Endothelial cell of umbilical vein (primary cell): ENCODE measurements at regions not wholly inside any gene's neighbourhood (a gene's known extent, or its start where the extent isn't known, plus 50 kb on each side); places are given as distances from the start of the nearest gene placed in this dataset.

Source experiments
- BruUV-seq: library from RNA; stranded (reverse); fragments of 400-500 nt; replicated peaks from 2 replicates; lab custom pipeline; 2021; lab: Mats Ljungman, UMichigan
- CTCF ChIA-PET: fragments of 300-600, 350-600 bp; sonication (Branson Sonifier 250); formaldehyde crosslinking; loops from one replicate; lab custom pipeline; 2021; ENCODE audit warnings: antibody characterized with exemption, inconsistent platforms; lab: Charles Lee
- POLR2A ChIA-PET: fragments of 300-600, 350-600 bp; sonication (Branson Sonifier 250); formaldehyde crosslinking; loops from one replicate; lab custom pipeline; 2021; ENCODE audit warnings: antibody characterized with exemption, inconsistent platforms; lab: Charles Lee
- DNase-seq: peaks from one replicate; pipeline ENCODE4 v3.0.0-alpha.2; 2011; ENCODE audit warnings: low read depth, low spot score
- FAIRE-seq: peaks from 2 replicates; lab custom pipeline; 2011; peaks lifted over from hg19 to GRCh38; lab: Jason Lieb, UNC
- H2AFZ ChIP-seq: 2 replicates; pipeline ENCODE4 v1.6.0; 2012; ENCODE audit warnings: low read depth, low read length, control low read depth, inconsistent platforms
- H3K27ac ChIP-seq: 2 replicates; pipeline ENCODE4 v1.5.1; 2011; ENCODE audit warnings: low read depth, mild to moderate bottlenecking, control low read depth, low read length, moderate library complexity; ENCODE audit not compliant: insufficient read depth
- H3K27me3 ChIP-seq, 2 experiments: 2 replicates each; pipeline versions ENCODE4 v1.6.0 to v1.6.1; 2011; ENCODE audit warnings: low read length in 2 of 2, mixed read lengths in 1 of 2; ENCODE audit not compliant: control insufficient read depth in 2 of 2, insufficient read depth in 2 of 2
- H3K36me3 ChIP-seq, 2 experiments: 2 replicates in 1 of 2; 3 replicates in 1 of 2; pipeline ENCODE4 v1.5.1; 2011; ENCODE audit warnings: low read length in 2 of 2, mild to moderate bottlenecking in 1 of 2, moderate library complexity in 1 of 2; ENCODE audit not compliant: control insufficient read depth in 2 of 2, insufficient read depth in 2 of 2; ENCODE audit errors: extremely low read depth in 1 of 2
- H3K4me1 ChIP-seq: 3 replicates; pipeline ENCODE4 v1.5.1; 2011; ENCODE audit warnings: mild to moderate bottlenecking, low read length; ENCODE audit not compliant: control insufficient read depth, insufficient read depth; ENCODE audit errors: extremely low read depth
- H3K4me2 ChIP-seq: 2 replicates; pipeline ENCODE4 v1.6.1; 2011; ENCODE audit warnings: low read length, control low read depth, mixed read lengths; ENCODE audit not compliant: insufficient read depth
- H3K4me3 ChIP-seq, 3 experiments: fragments of 200-600 bp in 1 of 3; sonication (generic), shearing (Covaris generic) in 1 of 3; replicated peaks in 1 of 3; 2 replicates each; pipeline ENCODE4 v1.5.1; 2011 to 2016; ENCODE audit warnings: control low read depth in 3 of 3, low read length in 3 of 3, mild to moderate bottlenecking in 2 of 3, inconsistent platforms in 1 of 3, low read depth in 1 of 3, moderate library complexity in 1 of 3; ENCODE audit not compliant: insufficient read depth in 1 of 3
- H3K79me2 ChIP-seq: 2 replicates; pipeline ENCODE4 v1.6.0; 2012; ENCODE audit warnings: low read length, inconsistent platforms; ENCODE audit not compliant: control insufficient read depth, insufficient read depth
- H3K9ac ChIP-seq: replicated peaks from 2 replicates; pipeline ENCODE3; 2011; ENCODE audit warnings: low read length, control low read depth; ENCODE audit not compliant: insufficient read depth; ENCODE audit errors: extremely low read depth
- H3K9me1 ChIP-seq: replicated peaks from 3 replicates; pipeline ENCODE4 v1.6.0; 2011; ENCODE audit warnings: mild to moderate bottlenecking, low read length; ENCODE audit not compliant: control insufficient read depth, insufficient read depth; ENCODE audit errors: extremely low read depth
- H3K9me3 ChIP-seq: replicated peaks from 2 replicates; pipeline ENCODE4 v1.5.1; 2012; ENCODE audit warnings: low read length, inconsistent platforms; ENCODE audit not compliant: control insufficient read depth, insufficient read depth
- H4K20me1 ChIP-seq: replicated peaks from 2 replicates; pipeline ENCODE3; 2011; ENCODE audit warnings: mild to moderate bottlenecking, low read length; ENCODE audit not compliant: control insufficient read depth, insufficient read depth; ENCODE audit errors: extremely low read depth
- CTCF ChIP-seq, 2 donors: IDR thresholded peaks; 1 replicate in 1 of 2; 2 replicates in 1 of 2; pipeline ENCODE4 v1.5.1; 2011; ENCODE audit warnings: low read length in 2 of 2, mild to moderate bottlenecking in 2 of 2, moderate library complexity in 2 of 2, control low read depth in 1 of 2, inconsistent platforms in 1 of 2, low read depth in 1 of 2; ENCODE audit not compliant: insufficient read depth in 1 of 2; ENCODE audit errors: extremely low read depth in 1 of 2
- EZH2 ChIP-seq: IDR thresholded peaks from 2 replicates; pipeline ENCODE4 v1.6.1; 2012; ENCODE audit warnings: borderline replicate concordance, low read depth, mild to moderate bottlenecking, moderate library complexity, low read length, inconsistent platforms; ENCODE audit not compliant: severe bottlenecking
- FOS ChIP-seq: IDR thresholded peaks from 2 replicates; pipeline ENCODE4 v1.6.1; 2011; ENCODE audit warnings: mild to moderate bottlenecking, low read length, moderate library complexity, borderline replicate concordance; ENCODE audit not compliant: insufficient read depth
- GATA2 ChIP-seq: IDR thresholded peaks from 2 replicates; pipeline ENCODE4 v1.7.0; 2011; ENCODE audit warnings: low read depth, mild to moderate bottlenecking, moderate library complexity, mixed read lengths, low read length; ENCODE audit not compliant: insufficient read length, insufficient read depth
- JUN ChIP-seq: IDR thresholded peaks from 2 replicates; pipeline ENCODE4 v1.6.1; 2011; ENCODE audit warnings: borderline replicate concordance, low read depth; ENCODE audit not compliant: insufficient read length, insufficient read depth
- MYC ChIP-seq: IDR thresholded peaks from one replicate; pipeline ENCODE4 v1.6.1; 2011; ENCODE audit warnings: mild to moderate bottlenecking, low read depth, low read length
- POLR2A ChIP-seq: IDR thresholded peaks from 2 replicates; pipeline ENCODE4 v1.6.1; 2012; ENCODE audit warnings: low read depth, mild to moderate bottlenecking, control low read depth, low read length
- POLR2AphosphoS5 ChIP-seq: IDR thresholded peaks from 2 replicates; pipeline ENCODE4 v1.6.1; 2012; ENCODE audit warnings: low read depth, mild to moderate bottlenecking, control low read depth, low read length, moderate library complexity; ENCODE audit not compliant: insufficient read depth
- dilution Hi-C: fragments of 300-500 bp; cut with MboI; formaldehyde crosslinking; loops from one replicate; pipeline ENCODE4 v1.15.0; 2019; ENCODE audit warnings: low sequenced_read_pairs; ENCODE audit not compliant: extremely low pct_ligation_motif_present
- intact Hi-C: fragments of 100-400 bp; cut with micrococcal nuclease; formaldehyde crosslinking; loops from one replicate; pipeline ENCODE4 v1.10.0; 2022
- TF ChIP-seq, protein P1 (sequence below): IDR thresholded peaks from 2 replicates; pipeline ENCODE4 v1.6.1; 2011; ENCODE audit not compliant: insufficient read depth, insufficient read length

GRCh38 chr4:14379183-14379582 is 623.1 kb upstream of the CPEB2 start:
- BruUV-seq = no TSS peak
- intact Hi-C loops = no loop called here
- H3K9me1 ChIP-seq = no peaks in the 10 kb centered on the region
- H3K4me2 ChIP-seq = no peak overlapping the region
- no peaks in the 10 kb centered on the region for H3K36me3 ChIP-seq
- TF ChIP-seq EZH2 (no peak), CTCF (IDR thresholded peaks at IDR 0.05; ENCODE audit: extremely low read depth in 1 of 2, insufficient read depth in 1 of 2, low read depth in 1 of 2, low read length in 2 of 2) (no peak), FOS (no peak), POLR2AphosphoS5 (no peak), JUN (no peak), GATA2 (no peak), MYC (no peak), POLR2A (no peak)
- TF ChIP-seq, protein P1, sequence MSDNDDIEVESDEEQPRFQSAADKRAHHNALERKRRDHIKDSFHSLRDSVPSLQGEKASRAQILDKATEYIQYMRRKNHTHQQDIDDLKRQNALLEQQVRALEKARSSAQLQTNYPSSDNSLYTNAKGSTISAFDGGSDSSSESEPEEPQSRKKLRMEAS = no peak
- H3K4me3 ChIP-seq = no peak overlapping the region
- no peaks in the 10 kb centered on the region for H3K27me3 ChIP-seq
- no peaks in the 10 kb centered on the region for H4K20me1 ChIP-seq
- no peak for FAIRE-seq
- POLR2A ChIA-PET = no interaction called here
- dilution Hi-C loops = no loop called here
- H3K9me3 ChIP-seq = no peaks in the 10 kb centered on the region
- no peaks in the 10 kb centered on the region for H3K4me1 ChIP-seq
- no peak overlapping the region for H3K9ac ChIP-seq
- no peak overlapping the region for H3K27ac ChIP-seq
- DNase-seq = no peak
- CTCF ChIA-PET = no interaction called here
- H3K79me2 ChIP-seq = no peaks in the 10 kb centered on the region
- H2AFZ ChIP-seq = no peak overlapping the region
